NB4 (cell line): ENCODE measurements at regions not wholly inside any gene's neighbourhood (a gene's known extent, or its start where the extent isn't known, plus 50 kb on each side); places are given as distances from the start of the nearest gene placed in this dataset.

Source experiments
- DNase-seq: peaks from one replicate; pipeline ENCODE4 v3.0.0; 2010; ENCODE audit warnings: low read depth
- H3K4me3 ChIP-seq: one replicate; pipeline ENCODE4 v1.5.1; 2011; ENCODE audit warnings: mild to moderate bottlenecking, low read depth, low read length, moderate library complexity
- MYC ChIP-seq: IDR thresholded peaks from 2 replicates; pipeline ENCODE4 v1.6.1; 2011; ENCODE audit warnings: low read depth, low read length
- POLR2A ChIP-seq: IDR thresholded peaks from 2 replicates; pipeline ENCODE4 v1.6.1; 2011; ENCODE audit warnings: mild to moderate bottlenecking; ENCODE audit not compliant: insufficient read length; ENCODE audit errors: extremely low read depth
- TF ChIP-seq, protein P1 (sequence below): IDR thresholded peaks from 2 replicates; pipeline ENCODE4 v1.6.1; 2011; ENCODE audit warnings: low read depth, low read length
- TF ChIP-seq, protein P2 (sequence below): IDR thresholded peaks from one replicate; pipeline ENCODE4 v1.5.1; 2012; ENCODE audit warnings: low read depth, low read length

DNA sequence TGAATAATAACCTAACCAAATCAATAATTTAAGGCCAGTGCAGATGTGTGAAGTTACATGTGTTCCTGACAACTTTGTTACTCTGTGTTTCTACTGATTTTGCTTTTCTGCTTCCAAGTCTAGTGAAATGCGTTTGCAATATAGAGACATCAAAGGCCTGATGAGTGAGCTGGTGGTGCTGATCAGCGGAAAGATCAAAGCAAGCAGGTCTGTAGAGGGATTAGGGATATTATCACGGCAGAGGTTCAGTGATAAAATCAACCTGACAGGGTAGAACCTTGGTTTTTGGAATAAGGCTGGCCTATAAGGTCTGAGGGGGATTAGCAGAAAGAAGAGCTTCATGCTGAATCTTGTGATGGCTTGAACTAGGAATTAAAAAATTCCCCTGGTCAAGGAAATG lies 111.7 kb downstream of the EDEM1 start:
- no peak for DNase-seq
- TF ChIP-seq, protein P1, sequence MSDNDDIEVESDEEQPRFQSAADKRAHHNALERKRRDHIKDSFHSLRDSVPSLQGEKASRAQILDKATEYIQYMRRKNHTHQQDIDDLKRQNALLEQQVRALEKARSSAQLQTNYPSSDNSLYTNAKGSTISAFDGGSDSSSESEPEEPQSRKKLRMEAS: no peak
- TF ChIP-seq MYC (no peak), POLR2A (no peak)
- TF ChIP-seq, protein P2, sequence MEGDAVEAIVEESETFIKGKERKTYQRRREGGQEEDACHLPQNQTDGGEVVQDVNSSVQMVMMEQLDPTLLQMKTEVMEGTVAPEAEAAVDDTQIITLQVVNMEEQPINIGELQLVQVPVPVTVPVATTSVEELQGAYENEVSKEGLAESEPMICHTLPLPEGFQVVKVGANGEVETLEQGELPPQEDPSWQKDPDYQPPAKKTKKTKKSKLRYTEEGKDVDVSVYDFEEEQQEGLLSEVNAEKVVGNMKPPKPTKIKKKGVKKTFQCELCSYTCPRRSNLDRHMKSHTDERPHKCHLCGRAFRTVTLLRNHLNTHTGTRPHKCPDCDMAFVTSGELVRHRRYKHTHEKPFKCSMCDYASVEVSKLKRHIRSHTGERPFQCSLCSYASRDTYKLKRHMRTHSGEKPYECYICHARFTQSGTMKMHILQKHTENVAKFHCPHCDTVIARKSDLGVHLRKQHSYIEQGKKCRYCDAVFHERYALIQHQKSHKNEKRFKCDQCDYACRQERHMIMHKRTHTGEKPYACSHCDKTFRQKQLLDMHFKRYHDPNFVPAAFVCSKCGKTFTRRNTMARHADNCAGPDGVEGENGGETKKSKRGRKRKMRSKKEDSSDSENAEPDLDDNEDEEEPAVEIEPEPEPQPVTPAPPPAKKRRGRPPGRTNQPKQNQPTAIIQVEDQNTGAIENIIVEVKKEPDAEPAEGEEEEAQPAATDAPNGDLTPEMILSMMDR: no peak
- H3K4me3 ChIP-seq: no peak overlapping the region

- H3K4me3 ChIP-seq: no peak overlapping the region
- no peak for DNase-seq
- TF ChIP-seq, protein P1: no peak
- no peak for TF ChIP-seq MYC
- TF ChIP-seq POLR2A: no peak
- TF ChIP-seq, protein P2: no peak
Observed at GRCh38 chr3:5300638-5301037, 113.1 kb downstream of the EDEM1 start.

DNA sequence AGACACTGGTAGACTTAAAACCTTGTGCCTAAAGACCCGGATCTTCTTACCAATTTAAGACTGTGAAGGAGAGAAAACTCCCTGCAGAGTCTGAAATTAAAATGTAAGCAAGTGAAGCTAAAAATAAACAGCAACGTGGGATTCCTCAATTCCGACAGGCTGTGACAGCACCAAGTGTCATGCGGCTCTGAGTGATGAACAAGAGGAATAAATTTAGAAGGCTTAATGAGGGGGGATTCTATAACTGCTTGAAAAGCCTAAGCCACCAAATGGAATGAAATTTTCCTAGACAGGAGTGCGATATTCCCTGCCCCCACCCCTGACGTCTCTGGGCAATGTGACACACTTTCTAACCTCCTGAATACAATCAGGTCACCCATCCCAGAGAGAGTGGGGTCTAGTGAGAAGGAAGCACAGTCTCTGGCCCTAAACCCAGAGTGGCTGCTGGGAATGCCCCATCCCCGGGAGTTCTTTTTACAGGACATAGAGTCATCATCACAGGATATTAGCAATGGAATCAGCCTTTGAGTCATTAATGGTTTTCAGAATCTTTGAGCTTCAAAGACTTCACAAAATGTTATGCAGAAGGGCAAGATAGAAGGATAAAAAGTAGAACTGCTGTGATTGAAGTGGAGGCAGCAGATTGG lies 114.3 kb downstream of the EDEM1 start:
- TF ChIP-seq MYC (no peak), POLR2A (no peak)
- TF ChIP-seq, protein P1: no peak
- TF ChIP-seq, protein P2: no peak
- no peak for DNase-seq
- H3K4me3 ChIP-seq: no peak overlapping the region

GRCh38 chr3:5302661-5303060 lies 115.2 kb downstream of the EDEM1 start:
- no peak for DNase-seq
- H3K4me3 ChIP-seq: no peak overlapping the region
- TF ChIP-seq, protein P2: no peak
- TF ChIP-seq POLR2A (no peak), MYC (no peak)
- TF ChIP-seq, protein P1: no peak

GRCh38 chr3:5304188-5304587 lies 116.7 kb downstream of the EDEM1 start:
- TF ChIP-seq POLR2A (no peak), MYC (no peak)
- TF ChIP-seq, protein P2: no peak
- TF ChIP-seq, protein P1: no peak
- no peak for DNase-seq
- no peak overlapping the region for H3K4me3 ChIP-seq
